ENCODE measurements at regions not wholly inside any gene's neighbourhood (a gene's known extent, or its start where the extent isn't known, plus 50 kb on each side); places are given as distances from the start of the nearest gene placed in this dataset.

DNA sequence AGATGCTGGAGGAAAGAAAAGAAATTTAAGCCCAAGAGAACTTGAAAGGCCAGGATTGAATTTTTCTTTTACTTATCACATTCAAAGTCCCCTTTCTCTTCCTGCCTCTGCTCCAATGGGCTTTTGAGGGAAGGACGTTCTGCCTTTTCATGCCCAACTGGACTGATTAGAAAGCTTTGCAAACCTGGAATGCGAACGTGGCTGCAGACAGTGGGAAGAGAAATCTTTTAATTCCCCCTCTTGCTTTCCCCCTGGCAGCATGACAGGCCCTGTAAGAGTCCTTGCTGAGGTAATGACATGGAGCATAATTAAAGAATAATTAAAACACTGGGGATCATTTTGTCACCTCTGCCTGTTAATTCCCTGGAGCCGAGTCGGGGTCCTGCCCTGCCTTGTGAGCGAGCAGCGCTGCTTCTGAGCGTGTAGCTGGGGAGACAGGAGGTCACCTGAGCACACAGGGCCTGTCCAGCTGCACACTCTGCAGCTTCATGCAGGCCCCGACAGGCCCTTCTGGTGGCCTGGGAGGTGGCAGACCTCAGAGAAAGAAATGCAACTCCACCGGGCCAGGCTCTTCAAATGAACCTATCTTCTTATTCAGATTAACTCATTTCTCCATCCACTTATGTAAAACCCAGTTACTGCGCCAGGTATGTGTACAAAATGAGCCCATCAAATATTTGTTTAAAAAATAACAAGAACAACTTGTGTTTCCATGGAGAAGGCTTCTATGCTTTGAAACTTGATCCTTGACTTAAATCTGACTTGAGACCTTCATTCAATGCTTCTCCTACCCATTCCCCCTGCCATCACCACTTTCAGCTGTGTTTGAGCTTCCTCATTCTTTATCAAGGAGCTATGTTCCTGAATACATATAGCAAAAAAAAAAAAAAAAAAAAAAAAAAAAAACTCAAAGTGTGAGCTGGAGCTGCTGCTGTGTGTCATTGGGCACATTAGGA is 628.2 kb upstream of the CFAP20DC start:
- H3K27ac ChIP-seq (ENCODE audit: low read depth, low read length): no peak overlapping the region
- Mint-ChIP-seq H3K9me3 (no peaks in the 10 kb centered on the region), H3K4me3 (no peak overlapping the region), H3K36me3 (ENCODE audit: low read depth) (no peaks in the 10 kb centered on the region), H3K27ac (no peak overlapping the region), H3K27me3 (ENCODE audit: insufficient read depth) (no peaks in the 10 kb centered on the region), H3K4me1 (no peaks in the 10 kb centered on the region)
- H3K9ac ChIP-seq (ENCODE audit: extremely low read depth, low read length, poor library complexity, severe bottlenecking): no peak overlapping the region
- no peak overlapping the region for H3K4me3 ChIP-seq (ENCODE audit: low read length)
- DNase-seq: no peak
- H3K27me3 ChIP-seq (ENCODE audit: control insufficient read depth, insufficient read depth, low read length, poor library complexity, severe bottlenecking): no peaks in the 10 kb centered on the region
- no peak for TF ChIP-seq CTCF (conservative IDR thresholded peaks at IDR 0.05)
- H3K9me3 ChIP-seq (ENCODE audit: control insufficient read depth, low read length): no peaks in the 10 kb centered on the region
- H3K4me1 ChIP-seq (ENCODE audit: control insufficient read depth, insufficient read depth, low read length): no peaks in the 10 kb centered on the region
- 86 to 100% methylated on average over 3 to 11 of the region's 11 CpGs for whole genome bisulfite sequencing, 2 experiments (ENCODE audit: insufficient coverage in 1 of 2, insufficient read length in 1 of 2)
- no peaks in the 10 kb centered on the region for H3K36me3 ChIP-seq (ENCODE audit: control insufficient read depth, insufficient read depth, low read length)

- Mint-ChIP-seq H3K27me3 (ENCODE audit: insufficient read depth) (no peaks in the 10 kb centered on the region), H3K9me3 (no peaks in the 10 kb centered on the region), H3K36me3 (ENCODE audit: low read depth) (no peaks in the 10 kb centered on the region), H3K27ac (no peak overlapping the region), H3K4me1 (no peaks in the 10 kb centered on the region), H3K4me3 (no peak overlapping the region)
- no peak for DNase-seq
- no peak overlapping the region for H3K9ac ChIP-seq (ENCODE audit: extremely low read depth, low read length, poor library complexity, severe bottlenecking)
- H3K4me1 ChIP-seq (ENCODE audit: control insufficient read depth, insufficient read depth, low read length): no peaks in the 10 kb centered on the region
- WGBS, 2 experiments (ENCODE audit: insufficient coverage in 1 of 2, insufficient read length in 1 of 2): 87 to 94% methylated on average over 2 of the region's 2 CpGs
- no peaks in the 10 kb centered on the region for H3K36me3 ChIP-seq (ENCODE audit: control insufficient read depth, insufficient read depth, low read length)
- no peak overlapping the region for H3K4me3 ChIP-seq (ENCODE audit: low read length)
- H3K9me3 ChIP-seq (ENCODE audit: control insufficient read depth, low read length): no peaks in the 10 kb centered on the region
- no peak for TF ChIP-seq CTCF (conservative IDR thresholded peaks at IDR 0.05)
- H3K27ac ChIP-seq (ENCODE audit: low read depth, low read length): no peak overlapping the region
- H3K27me3 ChIP-seq (ENCODE audit: control insufficient read depth, insufficient read depth, low read length, poor library complexity, severe bottlenecking): no peaks in the 10 kb centered on the region
Observed at GRCh38 chr3:59675495-59675894, 625.7 kb upstream of the CFAP20DC start.

- Histone ChIP-seq H3K36me3 (ENCODE audit: control insufficient read depth, insufficient read depth, low read length) (no peaks in the 10 kb centered on the region), H3K27me3 (ENCODE audit: control insufficient read depth, insufficient read depth, low read length, poor library complexity, severe bottlenecking) (no peaks in the 10 kb centered on the region), H3K4me3 (ENCODE audit: low read length) (no peak overlapping the region), H3K9me3 (ENCODE audit: control insufficient read depth, low read length) (no peaks in the 10 kb centered on the region), H3K27ac (ENCODE audit: low read depth, low read length) (no peak overlapping the region), H3K4me1 (ENCODE audit: control insufficient read depth, insufficient read depth, low read length) (peaks cover 5% of the 10 kb centered on the region), H3K9ac (ENCODE audit: extremely low read depth, low read length, poor library complexity, severe bottlenecking) (no peak overlapping the region)
- Mint-ChIP-seq H3K27me3 (ENCODE audit: insufficient read depth) (peaks cover 8% of the 10 kb centered on the region), H3K9me3 (no peaks in the 10 kb centered on the region), H3K27ac (no peak overlapping the region), H3K36me3 (ENCODE audit: low read depth) (no peaks in the 10 kb centered on the region), H3K4me3 (no peak overlapping the region), H3K4me1 (peaks cover 28% of the 10 kb centered on the region)
- WGBS, 2 experiments (ENCODE audit: insufficient coverage in 1 of 2, insufficient read length in 1 of 2): 93 to 100% methylated on average over 1 to 2 of the region's 2 CpGs
- no peak for DNase-seq
- no peak for TF ChIP-seq CTCF (conservative IDR thresholded peaks at IDR 0.05)
Observed at GRCh38 chr3:59663076-59663850, 613.4 kb upstream of the CFAP20DC start.

Data from endodermal cell (in vitro differentiated cells).